Stimulated activated CD4-positive, alpha-beta T cell treated with anti-CD3 and anti-CD28 coated beads, Interleukin-15, amount 100 ng/mL, for 1 hour (primary cell): ENCODE measurements at regions not wholly inside any gene's neighbourhood (a gene's known extent, or its start where the extent isn't known, plus 50 kb on each side); places are given as distances from the start of the nearest gene placed in this dataset.

ENCODE experiments used
- DNase-seq, 2 donors: peaks; one replicate each; pipeline ENCODE4 v3.0.0-alpha.2; 2020; ENCODE audit warnings: low read depth in 1 of 2, low spot score in 1 of 2

DNA sequence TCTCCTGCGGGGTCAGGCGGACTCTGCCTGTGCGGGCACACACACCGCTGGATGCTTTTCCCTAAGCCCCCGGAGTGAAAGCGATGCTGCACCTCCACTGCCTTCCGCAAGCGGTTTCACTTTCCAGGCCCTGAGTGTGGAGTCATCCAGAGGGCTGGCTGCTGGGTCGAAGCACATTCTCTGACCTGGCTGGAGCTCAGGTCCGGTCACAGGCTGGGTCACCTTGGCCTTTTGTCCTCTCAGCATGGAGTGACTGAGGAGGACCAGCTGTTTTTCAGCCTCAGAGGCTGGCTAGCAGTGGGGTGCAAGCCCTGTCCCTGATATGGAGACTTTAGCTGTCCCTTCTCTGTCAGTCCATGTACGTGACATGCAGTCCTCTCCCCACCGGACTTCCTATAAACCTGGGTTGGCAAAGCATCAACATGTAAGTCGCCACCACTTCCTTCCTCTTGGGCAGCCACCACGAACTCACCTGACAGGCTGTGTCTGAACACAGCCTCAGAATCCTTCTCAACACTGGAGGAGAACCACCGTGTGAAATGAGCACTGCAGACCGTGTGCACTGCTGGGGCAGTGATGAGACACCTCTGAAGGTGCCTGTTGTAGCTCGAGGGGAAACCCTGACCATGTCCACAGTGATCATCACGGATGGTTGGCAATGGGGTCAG, 51.3 kb downstream of the GADD45G start:
- DNase-seq = no peak

DNA sequence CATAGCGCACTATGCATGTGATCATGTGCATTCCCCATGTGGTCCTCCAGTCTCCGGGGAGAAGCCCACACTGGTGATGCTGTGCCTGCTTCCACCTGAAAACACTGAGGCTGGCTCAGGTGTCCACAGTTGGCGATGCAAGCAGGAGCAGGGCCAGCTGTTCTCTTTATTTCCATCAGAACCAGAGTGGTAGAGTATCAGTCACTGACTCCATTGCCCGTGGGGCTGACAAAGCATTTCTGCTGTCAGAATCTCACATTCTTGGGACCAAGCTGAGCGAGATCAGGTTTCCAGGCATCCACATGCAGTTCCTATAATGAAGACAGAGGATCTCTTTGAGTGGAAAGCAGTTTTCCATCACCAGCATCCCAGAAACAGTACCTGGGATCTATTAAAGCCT, 52.5 kb downstream of the GADD45G start:
- DNase-seq = no peak

DNA sequence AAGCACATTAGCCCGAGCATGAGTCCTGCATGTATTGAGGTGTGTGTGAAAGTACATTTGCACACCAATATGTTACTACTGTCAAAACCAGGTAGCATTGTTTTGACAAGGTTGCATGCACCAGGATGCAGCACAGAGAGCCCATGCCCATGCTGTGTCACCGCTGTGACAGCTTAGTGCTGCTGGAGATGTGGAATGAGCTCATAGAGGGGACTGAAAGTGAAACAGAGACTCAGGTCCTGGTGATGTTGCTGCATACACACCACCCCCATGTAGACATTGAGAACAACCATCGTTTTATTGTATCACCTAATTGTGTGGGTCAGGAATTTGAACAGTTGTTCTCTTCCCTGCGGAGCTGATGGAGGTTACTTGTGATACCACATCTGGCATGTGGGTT, 53.0 kb downstream of the GADD45G start:
- no peak for DNase-seq

DNA sequence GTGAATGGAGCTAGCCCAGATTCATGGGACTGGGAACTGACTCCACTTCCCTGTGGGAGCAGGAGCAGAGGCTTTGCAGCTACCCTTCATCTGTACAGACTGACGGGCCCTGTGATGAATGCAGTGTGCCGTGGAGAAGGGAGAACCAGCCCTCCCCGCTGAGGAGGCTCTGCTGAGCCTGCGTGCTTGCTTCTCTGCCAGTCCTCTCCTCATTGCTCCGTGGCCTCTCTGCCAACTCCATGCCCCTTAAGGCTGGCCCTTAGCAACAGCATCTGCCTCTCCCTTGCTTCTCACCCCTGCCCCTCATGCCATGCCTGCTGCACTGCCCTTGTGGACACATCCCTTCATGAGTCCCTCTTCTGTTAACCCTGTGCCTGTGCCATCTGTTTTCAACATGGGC, 53.6 kb downstream of the GADD45G start:
- DNase-seq = no peak

- DNase-seq = no peak
Observed at GRCh38 chr9:89658931-89659330, 54.1 kb downstream of the GADD45G start.

GRCh38 chr9:89659473-89659872, 54.7 kb downstream of the GADD45G start:
- no peak for DNase-seq

- DNase-seq = no peak
Observed at GRCh38 chr9:89659891-89660685, 55.3 kb downstream of the GADD45G start.

- DNase-seq = no peak
Observed at GRCh38 chr9:89661391-89661949, 56.7 kb downstream of the GADD45G start.

DNA sequence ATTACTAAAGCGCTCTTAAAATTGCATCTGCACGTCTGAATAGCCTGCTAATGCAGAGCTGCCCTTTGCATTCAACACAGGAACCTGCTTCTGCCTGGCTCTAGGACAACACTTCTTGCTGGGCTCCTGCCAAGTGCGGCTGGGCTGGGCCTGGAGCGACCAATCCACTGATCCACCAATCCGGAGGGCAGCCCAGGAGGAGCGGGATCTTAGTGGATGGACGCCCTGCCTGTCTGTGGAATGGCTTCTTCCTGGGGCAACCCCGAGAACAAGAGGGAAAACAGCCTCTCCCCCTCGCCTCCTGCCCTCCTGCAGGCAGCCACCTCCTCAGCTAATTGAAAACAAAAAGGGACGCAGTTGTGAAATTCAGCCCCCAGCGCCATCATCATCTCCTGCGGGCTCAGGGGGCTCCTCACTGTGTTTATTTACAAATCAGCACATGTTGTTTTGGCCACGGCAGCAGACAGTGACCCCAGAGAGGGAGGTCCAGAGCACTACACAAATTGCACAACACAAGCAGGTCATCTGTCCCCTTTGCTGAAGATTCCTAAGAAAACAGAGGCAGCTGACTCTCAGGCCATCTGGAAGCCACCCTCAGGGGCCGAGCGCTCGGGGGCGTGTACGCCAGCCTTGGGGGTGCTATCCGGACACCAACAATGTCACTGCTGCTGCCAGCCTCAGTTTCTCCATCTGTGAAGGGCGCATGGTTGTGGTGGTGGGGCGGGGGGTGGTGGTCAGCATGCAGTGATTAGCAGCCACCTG, 57.3 kb downstream of the GADD45G start:
- DNase-seq = no peak

GRCh38 chr9:89662718-89663613, 58.2 kb downstream of the GADD45G start:
- no peak for DNase-seq

- DNase-seq = no peak
Observed at GRCh38 chr9:89663614-89663970, 58.8 kb downstream of the GADD45G start.

DNA sequence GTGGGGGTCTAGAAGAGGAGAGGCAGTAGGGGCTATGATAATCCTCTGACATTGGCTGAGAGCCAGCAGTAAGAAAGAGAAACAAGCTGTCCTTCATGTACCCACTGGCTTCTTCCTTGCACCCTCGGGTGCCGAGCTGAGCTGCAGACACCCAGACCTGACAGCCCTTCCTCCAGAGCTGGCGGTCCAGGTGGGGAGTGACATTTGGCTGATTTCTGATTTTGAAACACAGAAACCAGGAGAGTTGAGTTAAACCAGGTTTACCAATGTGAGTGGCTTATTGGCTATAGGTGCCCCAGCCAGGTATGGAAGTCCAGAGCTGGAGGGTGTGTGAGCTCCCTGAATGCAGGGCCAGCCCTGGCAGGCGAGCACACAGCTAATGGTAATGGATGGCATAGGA, 59.2 kb downstream of the GADD45G start:
- DNase-seq = no peak

- no peak for DNase-seq
Observed at GRCh38 chr9:89664896-89665329, 60.1 kb downstream of the GADD45G start.

DNA sequence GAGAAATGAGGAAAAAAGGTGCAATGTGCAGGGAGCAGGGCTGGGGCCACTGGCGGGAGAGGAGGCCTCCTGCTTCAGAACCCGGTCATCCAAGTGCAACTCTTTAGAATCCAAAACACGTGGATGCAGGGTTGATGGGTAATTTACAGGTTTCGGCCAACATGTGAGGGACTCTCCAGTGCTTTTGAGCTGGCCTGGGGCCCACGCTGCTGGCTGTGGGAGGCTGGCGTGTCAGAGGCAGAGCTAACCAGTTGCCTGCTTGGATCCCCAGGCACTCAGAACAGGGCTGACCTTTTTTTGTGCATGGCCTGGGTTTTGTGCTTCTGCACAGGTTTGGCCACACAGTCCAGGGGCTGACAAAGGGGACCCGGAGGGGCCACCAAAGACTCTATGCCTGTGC, 61.6 kb downstream of the GADD45G start:
- no peak for DNase-seq

DNA sequence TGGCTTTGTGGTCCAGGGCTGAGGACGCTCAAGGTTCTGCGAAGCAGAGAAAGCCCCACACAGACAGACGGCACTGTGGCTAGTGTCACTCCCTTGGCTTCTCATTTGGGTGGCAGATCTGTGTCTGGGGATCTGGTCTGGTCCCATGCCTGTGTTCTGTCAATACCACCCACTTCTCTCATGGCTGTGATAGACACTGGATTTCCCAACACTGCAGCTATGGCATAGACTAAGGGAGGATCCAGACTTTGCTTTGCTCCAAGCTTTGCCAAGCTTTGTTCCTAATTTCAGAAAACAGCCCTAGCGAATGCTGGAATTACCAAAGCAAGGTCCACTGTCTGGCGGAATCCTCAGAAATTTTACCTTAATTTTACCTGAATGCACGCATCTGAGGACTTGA, 62.1 kb downstream of the GADD45G start:
- DNase-seq = no peak

DNA sequence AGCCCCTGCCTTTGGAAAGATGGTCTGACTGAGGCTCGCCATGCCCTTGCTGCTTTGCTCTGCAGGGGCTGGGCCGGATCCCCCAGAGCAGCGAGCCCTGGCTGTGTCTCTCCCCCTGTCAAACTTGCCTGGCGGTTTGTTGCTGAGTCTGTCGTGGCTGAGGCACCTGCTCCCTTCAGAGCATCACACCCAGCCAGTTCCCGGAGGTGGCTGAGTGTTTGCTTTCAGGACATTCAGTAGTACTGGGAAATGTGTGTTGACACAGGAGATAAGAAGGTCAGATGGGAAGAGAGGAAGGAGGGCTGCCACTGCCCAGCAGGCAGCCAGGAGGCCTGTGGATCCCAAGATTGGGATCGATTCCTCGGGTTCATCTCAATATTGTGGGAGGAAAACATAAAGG, 62.9 kb downstream of the GADD45G start:
- no peak for DNase-seq

DNA sequence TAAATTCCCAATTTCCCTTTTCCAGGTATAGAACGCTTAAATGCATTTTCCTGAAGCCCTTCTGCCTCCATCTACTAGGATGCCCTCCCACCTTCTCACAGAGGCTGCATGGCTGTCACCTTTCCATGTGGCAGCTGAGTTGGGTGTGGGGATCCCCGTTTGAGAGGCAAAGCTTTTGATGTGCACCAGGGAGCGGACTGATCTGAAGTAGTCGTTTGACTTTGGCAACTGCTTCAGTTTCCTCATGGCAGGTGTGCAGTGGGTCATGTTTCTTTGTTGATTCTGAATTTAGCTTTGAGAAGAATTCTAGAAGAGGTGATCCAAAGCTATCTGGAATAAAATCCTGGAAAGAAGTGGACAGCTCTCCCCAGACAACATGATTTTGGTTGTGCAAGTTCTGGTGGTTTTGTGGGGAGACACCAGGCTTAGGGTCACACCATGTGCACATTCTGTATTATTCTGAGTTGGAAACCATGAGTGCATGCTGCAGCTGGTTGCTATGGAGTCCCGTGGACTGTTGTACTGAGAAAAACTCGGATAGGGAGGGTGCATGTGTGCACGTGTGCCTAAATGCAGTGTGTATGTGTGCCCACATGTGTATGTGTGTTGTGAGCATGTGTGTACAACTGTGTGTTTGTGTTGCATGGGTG, 63.5 kb downstream of the GADD45G start:
- no peak for DNase-seq

DNA sequence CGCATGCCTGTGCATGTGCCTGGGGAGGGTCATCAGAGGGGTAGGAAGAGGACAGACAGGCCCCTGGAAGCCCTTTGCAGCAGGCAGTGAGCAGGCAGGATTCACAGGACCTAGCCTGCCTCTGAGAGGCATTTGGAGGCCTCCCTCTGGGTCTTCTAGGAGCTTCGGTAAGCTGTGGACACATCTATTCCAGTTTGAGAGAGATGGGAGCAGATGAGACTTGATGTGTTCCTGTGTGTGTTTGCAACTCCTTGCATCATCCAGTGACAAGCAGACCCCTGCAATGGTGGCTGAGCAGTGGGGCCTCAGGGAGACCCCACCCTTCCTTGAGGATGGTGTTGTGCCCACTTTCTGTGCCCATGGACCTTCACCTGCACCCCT, 64.0 kb downstream of the GADD45G start:
- DNase-seq = no peak

DNA sequence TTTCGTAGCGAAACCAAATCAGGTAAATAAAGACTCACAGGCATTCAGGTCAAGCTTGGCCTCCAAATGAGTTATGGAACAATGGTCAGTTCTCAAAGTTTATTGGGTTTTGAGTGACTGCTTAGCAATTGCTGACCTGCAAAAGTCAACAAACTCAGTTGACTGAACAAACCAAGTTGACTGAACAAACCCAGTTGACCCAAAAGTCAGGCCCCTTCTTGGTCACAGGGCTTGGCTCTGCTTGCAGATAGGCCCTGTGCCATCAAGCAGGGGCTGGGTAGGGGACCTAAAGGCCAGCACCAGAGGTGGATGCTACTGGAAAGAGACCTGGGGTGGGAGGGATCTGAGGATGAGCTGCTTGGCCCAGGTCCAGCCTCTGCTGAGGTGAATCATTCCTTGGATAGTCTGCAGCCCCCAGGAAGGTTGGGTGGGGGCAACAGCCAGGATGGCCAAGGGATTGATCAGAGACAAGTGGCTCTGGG, 64.6 kb downstream of the GADD45G start:
- DNase-seq = no peak

GRCh38 chr9:89670114-89670513, 65.3 kb downstream of the GADD45G start:
- DNase-seq = no peak
